Activated CD4-positive, alpha-beta T cell treated with anti-CD3 and anti-CD28 coated beads for 48 hours (primary cell): ENCODE measurements at regions not wholly inside any gene's neighbourhood (a gene's known extent, or its start where the extent isn't known, plus 50 kb on each side); places are given as distances from the start of the nearest gene placed in this dataset.
A peak's percentile ranks its signal among the peaks of the same experiment; 100 is the strongest.
"Not testable (repeated sequence)": the region's sequence is repeated elsewhere in the genome, so short reads cannot be mapped to it uniquely, and the experiment has no call there.

Experiments
- DNase-seq: peaks from one replicate; pipeline ENCODE4 v3.0.0-alpha.2; 2020

DNA sequence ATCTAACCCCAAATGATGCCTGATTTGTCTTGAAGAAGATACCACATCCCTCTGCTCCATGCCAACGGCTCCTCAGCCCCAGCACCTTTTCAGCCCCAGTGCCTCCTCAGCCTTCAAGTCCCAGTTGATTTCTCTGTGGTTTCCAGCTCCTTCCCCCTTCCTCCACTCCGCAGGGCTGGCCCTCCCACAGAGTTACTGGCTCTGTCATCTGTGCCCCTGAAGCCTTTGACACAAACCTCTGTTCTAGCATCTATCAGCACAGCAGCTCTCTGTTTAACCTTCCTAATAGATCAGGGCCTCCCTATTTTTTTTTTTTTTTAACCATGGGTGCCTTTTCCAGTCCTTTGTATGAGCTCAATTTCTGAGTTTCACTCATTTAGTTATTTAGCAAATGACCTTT, 201.3 kb upstream of the CXCR4 start:
- peak; percentile 61 for DNase-seq

DNA sequence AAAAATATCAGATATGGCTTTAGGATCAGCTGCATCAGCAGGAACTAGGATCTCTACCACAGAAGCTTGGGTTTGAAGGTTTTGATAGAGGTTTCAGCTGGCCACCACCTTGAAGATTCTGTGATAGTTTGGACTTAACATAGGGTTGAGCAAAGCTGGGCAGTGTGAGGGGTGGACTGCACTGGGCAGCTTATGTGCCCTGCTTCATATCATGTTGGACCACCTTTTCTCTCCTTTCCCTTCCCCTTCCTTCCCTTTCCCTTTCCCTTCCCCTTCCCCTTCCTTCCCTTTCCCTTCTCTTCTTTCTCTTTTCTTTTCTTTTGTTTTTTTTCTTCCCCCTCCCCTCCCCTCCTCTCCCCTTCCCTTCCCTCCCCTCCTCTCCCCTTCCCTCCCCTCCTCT, 196.3 kb upstream of the CXCR4 start:
- DNase-seq = no peak

DNA sequence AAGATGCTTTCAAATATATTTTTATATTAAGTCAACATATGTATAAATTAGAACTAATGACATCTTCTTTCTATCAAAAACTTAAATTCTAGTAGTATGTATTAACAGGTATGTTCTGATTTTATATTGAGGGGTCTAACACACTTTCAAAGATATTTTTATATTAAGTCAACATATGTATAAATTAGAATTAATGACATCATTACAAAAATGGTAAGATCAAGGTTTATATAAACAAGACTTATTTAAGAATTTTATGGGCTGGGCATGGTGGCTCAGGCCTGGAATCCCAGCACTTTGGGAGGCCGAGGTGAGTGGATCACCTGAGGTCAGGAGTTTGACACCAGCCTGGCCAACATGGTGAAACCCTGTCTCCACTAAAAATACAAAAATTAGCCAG, 194.6 kb upstream of the CXCR4 start:
- not testable (repeated sequence) for DNase-seq

DNA sequence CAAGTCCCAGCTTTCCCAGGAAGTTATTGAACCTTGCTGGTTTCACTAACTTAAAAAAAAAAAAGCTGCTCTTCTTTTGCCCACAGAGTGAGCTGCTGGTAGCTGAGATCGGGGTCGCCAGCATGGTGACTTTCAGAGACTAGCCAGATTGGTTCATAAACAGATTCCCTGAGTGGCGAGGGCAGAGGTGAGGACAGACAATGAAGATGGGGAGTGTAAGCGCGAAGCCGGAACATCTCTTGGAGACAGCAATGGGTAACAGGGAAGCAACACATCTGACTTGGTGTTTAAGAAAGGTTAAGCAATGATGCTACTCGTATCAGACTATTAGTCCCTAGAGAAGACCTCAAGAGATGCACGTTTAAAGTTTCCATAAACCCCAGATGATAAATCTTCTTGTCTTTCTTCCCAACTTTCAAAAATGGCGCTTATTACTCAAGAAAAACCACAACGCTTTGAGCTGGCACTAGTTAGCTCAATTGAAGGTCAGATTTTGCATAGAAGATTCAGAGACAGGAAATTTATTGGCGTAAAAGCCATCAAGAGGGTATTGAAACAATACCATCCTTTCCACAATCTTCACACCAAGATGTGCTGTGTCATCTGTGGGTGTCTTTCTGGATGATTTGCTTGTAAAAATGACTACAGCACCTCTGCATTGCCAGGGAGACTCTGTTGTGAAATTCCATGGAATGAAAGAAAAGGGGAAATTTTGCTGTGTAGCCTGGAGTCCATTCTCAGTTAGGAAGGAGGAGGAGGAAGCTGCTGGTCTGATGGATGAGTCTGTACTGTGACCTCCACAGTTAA, 193.1 kb upstream of the CXCR4 start:
- peak; percentile 44 for DNase-seq

- peak; percentile 46 for DNase-seq
Observed at GRCh38 chr2:136310005-136310495, 192.1 kb upstream of the CXCR4 start.

- DNase-seq = no peak
Observed at GRCh38 chr2:136308611-136309010, 190.7 kb upstream of the CXCR4 start.

DNA sequence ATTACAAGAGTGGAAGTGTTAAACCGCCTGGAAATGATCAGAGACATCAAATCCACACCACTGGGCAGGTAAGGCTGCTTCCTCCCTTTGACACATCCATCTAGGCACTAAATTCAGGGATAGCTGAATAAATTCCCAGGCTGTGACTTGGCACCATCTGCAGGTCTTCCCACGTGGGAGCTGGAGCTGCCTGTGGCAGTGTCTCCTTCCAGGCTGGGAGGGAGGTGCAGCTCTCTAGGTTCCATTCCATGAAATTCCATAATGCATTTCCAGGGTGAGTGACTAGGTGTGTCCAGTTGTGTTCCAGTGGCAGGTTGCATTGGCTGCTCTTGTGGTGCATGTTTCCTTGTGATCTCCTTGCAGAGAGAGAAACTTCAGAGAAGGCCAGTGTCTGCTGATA, 188.9 kb upstream of the CXCR4 start:
- DNase-seq = no peak

- peak; percentile 82 for DNase-seq
Observed at GRCh38 chr2:136305517-136306192, 187.7 kb upstream of the CXCR4 start.

- DNase-seq = no peak
Observed at GRCh38 chr2:136301006-136301405, 183.1 kb upstream of the CXCR4 start.

GRCh38 chr2:136298631-136299030, 180.7 kb upstream of the CXCR4 start:
- DNase-seq = no peak

DNA sequence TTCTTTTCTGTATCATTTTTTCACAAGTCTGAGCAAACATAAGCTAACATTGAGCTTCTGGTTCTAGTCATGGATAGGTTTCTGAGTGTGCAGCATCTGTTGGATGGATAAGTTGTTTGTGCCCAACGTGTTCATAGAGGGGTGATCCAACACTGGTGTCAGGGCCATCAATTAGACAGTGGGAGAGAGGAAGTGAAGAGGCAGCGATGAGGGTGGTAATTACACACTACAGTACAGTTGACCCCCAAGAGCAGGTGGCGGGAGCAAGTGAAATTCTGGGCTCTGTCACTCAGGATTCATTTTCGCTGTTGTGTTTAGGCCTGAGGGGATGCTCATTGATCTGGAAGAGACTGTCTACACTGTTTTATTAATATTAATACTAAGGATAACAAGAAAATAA, 180.0 kb upstream of the CXCR4 start:
- no peak for DNase-seq

GRCh38 chr2:136297312-136297711, 179.4 kb upstream of the CXCR4 start:
- DNase-seq = no peak

- no peak for DNase-seq
Observed at GRCh38 chr2:136295168-136295567, 177.2 kb upstream of the CXCR4 start.

- DNase-seq = no peak
Observed at GRCh38 chr2:136291871-136292270, 173.9 kb upstream of the CXCR4 start.

DNA sequence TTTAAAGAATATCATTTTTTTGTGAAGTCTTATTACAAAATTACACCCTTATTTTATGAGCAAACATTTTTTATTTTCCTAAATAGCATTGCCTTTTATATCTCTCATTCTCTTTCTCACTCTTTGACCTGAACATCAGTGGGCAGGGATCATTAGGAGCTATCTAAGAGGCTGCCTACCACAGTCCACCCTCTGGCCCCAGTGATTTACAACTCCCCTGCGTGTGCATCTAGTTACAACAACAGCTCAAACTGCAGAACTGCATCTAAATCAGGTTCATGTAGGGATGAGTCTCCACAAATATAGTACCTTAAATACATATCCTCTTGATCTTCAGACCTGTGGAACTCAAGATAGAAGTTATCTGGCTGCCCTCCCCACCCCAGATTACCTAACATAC, 172.4 kb upstream of the CXCR4 start:
- no peak for DNase-seq

DNA sequence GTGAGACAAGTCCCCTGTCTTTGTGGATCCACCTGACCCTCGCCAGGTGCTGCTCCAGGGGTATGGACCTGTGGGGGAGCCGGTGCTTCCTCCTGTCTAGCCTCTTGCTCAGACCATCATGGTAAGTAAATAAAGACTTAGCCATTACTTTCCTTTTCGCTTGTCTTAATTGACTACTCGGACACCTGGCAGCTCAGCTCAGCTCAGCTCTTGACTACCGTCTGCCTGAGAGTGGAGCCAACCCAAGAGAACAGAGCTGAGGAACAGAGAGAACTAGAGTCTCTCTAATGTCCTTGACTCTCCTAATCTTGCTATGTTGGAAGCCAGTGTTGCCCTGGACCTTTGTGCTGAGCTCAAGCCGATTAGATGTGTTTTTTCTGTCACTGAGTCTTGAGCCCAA, 170.3 kb upstream of the CXCR4 start:
- no peak for DNase-seq

- no peak for DNase-seq
Observed at GRCh38 chr2:136286423-136286822, 168.5 kb upstream of the CXCR4 start.

DNA sequence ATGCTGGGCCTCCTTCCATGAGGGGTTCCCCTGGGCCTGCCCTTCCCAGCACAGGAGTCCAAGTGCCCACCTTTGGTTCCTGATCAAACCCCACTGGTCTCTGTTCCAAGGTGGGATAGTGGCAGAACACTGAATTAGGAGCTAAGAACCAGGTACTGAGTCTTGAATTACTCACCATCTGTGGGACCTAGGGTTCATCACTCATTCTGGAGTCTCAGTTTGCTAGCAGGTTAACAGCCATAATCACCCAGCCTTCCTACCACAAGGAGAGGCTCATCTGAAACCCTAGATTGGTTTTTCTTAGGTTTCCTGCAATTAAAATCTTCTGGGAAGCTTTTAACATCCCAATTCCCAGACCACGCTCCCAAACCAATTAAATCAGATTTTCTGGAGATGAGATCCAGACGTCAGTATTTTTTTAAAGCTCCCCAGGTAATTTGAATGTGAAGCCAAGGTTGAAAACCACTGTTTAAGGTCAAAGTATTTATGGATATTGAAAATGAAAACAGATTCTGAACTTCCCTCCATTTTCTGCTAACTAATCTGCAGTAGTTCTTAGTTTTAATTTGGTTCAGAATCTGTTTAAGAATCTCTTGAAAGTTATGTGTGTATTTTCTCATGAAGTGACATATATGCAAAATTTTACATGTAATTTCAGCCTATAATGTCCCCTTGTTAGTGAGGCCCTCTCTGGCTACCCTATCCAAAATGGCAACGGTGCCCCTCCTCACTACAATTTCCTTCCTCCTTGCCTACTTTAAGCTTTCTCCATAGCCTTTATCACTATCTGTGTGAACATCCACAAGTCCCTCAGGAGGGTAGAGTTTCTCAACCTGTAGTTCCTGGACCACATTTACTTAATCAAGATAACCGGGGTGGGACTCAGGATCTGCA, 166.5 kb upstream of the CXCR4 start:
- DNase-seq = no peak

GRCh38 chr2:136282251-136282650, 164.3 kb upstream of the CXCR4 start:
- no peak for DNase-seq

- peak; percentile 38 for DNase-seq
Observed at GRCh38 chr2:136281281-136282114, 163.5 kb upstream of the CXCR4 start.

DNA sequence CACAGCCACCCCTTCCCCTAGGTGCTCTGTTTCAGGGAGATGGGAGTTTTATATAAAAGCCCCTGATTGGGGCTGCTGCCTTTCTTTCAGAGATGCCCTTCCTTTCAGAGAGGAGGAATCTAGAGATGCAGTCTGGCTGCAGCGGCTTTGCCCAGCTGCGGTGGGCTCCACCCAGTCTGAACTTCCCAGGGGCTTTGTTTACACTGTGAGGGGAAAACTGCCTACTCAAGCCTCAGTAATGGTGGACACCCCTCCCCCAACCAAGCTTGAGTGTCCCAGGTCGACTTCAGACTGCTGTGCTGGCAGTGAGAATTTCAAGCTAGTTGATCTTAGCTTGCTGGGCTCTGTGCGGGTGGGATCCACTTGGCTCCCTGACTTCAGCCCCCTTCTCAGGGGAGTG, 148.4 kb upstream of the CXCR4 start:
- DNase-seq = not testable (repeated sequence)

DNA sequence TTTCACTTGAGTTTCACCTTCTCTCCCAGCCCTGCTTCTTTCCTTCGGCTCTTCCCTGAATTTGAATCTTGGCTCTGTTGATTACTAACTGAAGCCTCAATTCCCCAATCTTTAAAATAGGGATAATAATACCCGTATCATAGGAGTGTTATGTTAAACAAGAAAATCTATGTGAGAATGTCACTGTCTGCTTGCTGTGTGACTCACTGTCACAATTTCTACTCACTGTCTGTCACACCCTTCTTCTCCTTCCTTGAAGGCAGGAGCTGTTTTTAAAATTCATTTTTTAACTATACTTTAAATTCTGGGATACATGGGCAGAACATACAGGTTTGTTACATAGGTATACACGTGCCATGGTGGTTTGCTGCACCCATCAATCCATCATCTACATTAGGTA, 141.6 kb upstream of the CXCR4 start:
- no peak for DNase-seq
